ENCODE measurements at regions not wholly inside any gene's neighbourhood (a gene's known extent, or its start where the extent isn't known, plus 50 kb on each side); places are given as distances from the start of the nearest gene placed in this dataset.

GRCh38 chr7:118349604-118350003 is 125.1 kb downstream of the ANKRD7 start:
- no peak for TF ChIP-seq FOXP2 (optimal IDR thresholded peaks at IDR 0.05; ENCODE audit: control extremely low read depth, extremely low read length, insufficient read depth)
- no peak for TF ChIP-seq EZH2 (IDR thresholded peaks at IDR 0.05)
- TF ChIP-seq POLR2AphosphoS5 (IDR thresholded peaks at IDR 0.05; ENCODE audit: borderline replicate concordance, low read depth, low read length): no peak
